H1 (cell line): ENCODE measurements at regions not wholly inside any gene's neighbourhood (a gene's known extent, or its start where the extent isn't known, plus 50 kb on each side); places are given as distances from the start of the nearest gene placed in this dataset.

Source experiments
- CTCF ChIA-PET: fragments of 300-600 bp; sonication (Branson Sonifier 250); formaldehyde crosslinking; loops from one replicate; lab custom pipeline; 2021; ENCODE audit not compliant: partially characterized antibody; lab: Charles Lee
- POLR2A ChIA-PET: fragments of 300-600 bp; sonication (Branson Sonifier 250); formaldehyde crosslinking; loops from one replicate; lab custom pipeline; 2021; ENCODE audit warnings: inconsistent platforms; ENCODE audit not compliant: partially characterized antibody; lab: Charles Lee
- DNase-seq, 2 experiments: peaks; one replicate each; pipeline versions ENCODE4 v3.0.0 to v3.0.0-alpha.2; 2010 to 2022; ENCODE audit warnings: low spot score in 2 of 2, low read depth in 1 of 2, mixed read lengths in 1 of 2
- FAIRE-seq: peaks from 2 replicates; lab custom pipeline; 2011; peaks lifted over from hg19 to GRCh38; lab: Jason Lieb, UNC
- H2AFZ ChIP-seq: 2 replicates; pipeline ENCODE4 v1.8.1; 2012; ENCODE audit warnings: low read length, inconsistent platforms
- H2AK5ac ChIP-seq: 2 replicates; pipeline ENCODE4 v1.6.1; 2013; ENCODE audit warnings: low read depth, low read length
- H2BK120ac ChIP-seq: replicated peaks from 2 replicates; pipeline ENCODE3; 2013; ENCODE audit warnings: low read depth, low read length, inconsistent platforms
- H2BK12ac ChIP-seq: 2 replicates; pipeline ENCODE4 v1.6.1; 2013; ENCODE audit warnings: low read depth, low read length
- H2BK15ac ChIP-seq: 2 replicates; pipeline ENCODE4 v1.6.1; 2013; ENCODE audit warnings: low read length
- H2BK20ac ChIP-seq: 2 replicates; pipeline ENCODE4 v1.6.1; 2013; ENCODE audit warnings: low read length
- H2BK5ac ChIP-seq: 2 replicates; pipeline ENCODE4 v1.6.1; 2013; ENCODE audit warnings: low read depth, low read length
- H3K14ac ChIP-seq: 2 replicates; pipeline ENCODE4 v1.6.1; 2013; ENCODE audit warnings: inconsistent platforms; ENCODE audit not compliant: insufficient read length
- H3K18ac ChIP-seq: 2 replicates; pipeline ENCODE4 v1.6.1; 2013; ENCODE audit warnings: low read length; ENCODE audit errors: extremely low read depth
- H3K23ac ChIP-seq: 2 replicates; pipeline ENCODE4 v1.6.1; 2013; ENCODE audit warnings: inconsistent platforms; ENCODE audit not compliant: insufficient read length
- H3K23me2 ChIP-seq: 2 replicates; pipeline ENCODE4 v1.6.1; 2013; ENCODE audit warnings: low read depth, low read length
- H3K27ac ChIP-seq: 2 replicates; pipeline ENCODE4 v1.6.1; 2011; ENCODE audit warnings: low read depth, low read length, inconsistent platforms
- H3K27me3 ChIP-seq, 4 experiments: replicated peaks in 1 of 4; 1 replicate in 1 of 4; 2 replicates in 3 of 4; pipeline versions ENCODE4 v1.6.1 to v1.8.1; 2011 to 2013; ENCODE audit warnings: low read length in 3 of 4, mild to moderate bottlenecking in 3 of 4, inconsistent platforms in 2 of 4, mixed read lengths in 2 of 4, moderate library complexity in 1 of 4; ENCODE audit not compliant: control insufficient read depth in 3 of 4, insufficient read depth in 3 of 4; ENCODE audit errors: extremely low read depth in 1 of 4
- H3K36me3 ChIP-seq, 4 experiments: 2 replicates each; pipeline versions ENCODE4 v1.6.1 to v1.8.1; 2011 to 2013; ENCODE audit warnings: mild to moderate bottlenecking in 4 of 4, low read length in 3 of 4, moderate library complexity in 2 of 4, control low read depth in 1 of 4, inconsistent platforms in 1 of 4; ENCODE audit not compliant: insufficient read depth in 4 of 4, control insufficient read depth in 2 of 4
- H3K4ac ChIP-seq: replicated peaks from 2 replicates; pipeline ENCODE3; 2013; ENCODE audit warnings: low read length, low read depth, mixed read lengths, inconsistent platforms; ENCODE audit not compliant: insufficient read length
- H3K4me1 ChIP-seq, 4 experiments: replicated peaks in 1 of 4; 1 replicate in 1 of 4; 2 replicates in 3 of 4; pipeline versions ENCODE4 v1.6.1 to v1.8.1; 2011 to 2013; ENCODE audit warnings: low read length in 3 of 4, inconsistent platforms in 2 of 4, mixed read lengths in 1 of 4; ENCODE audit not compliant: insufficient read depth in 4 of 4, control insufficient read depth in 3 of 4
- H3K4me2 ChIP-seq, 2 experiments: 2 replicates each; pipeline versions ENCODE4 v1.6.1 to v1.8.1; 2011 to 2013; ENCODE audit warnings: low read depth in 2 of 2, low read length in 2 of 2, control low read depth in 1 of 2, inconsistent platforms in 1 of 2, mild to moderate bottlenecking in 1 of 2; ENCODE audit not compliant: insufficient read depth in 1 of 2
- H3K4me3 ChIP-seq, 4 experiments: fragments of 200-600, 300-600 bp in 1 of 4; sonication (generic), shearing (Covaris generic), sonication (Bioruptor Twin) in 1 of 4; 2 replicates each; pipeline versions ENCODE4 v1.5.1 to v1.8.1; 2011 to 2016; ENCODE audit warnings: low read length in 4 of 4, low read depth in 3 of 4, control low read depth in 2 of 4, inconsistent platforms in 2 of 4, mild to moderate bottlenecking in 2 of 4, mixed read lengths in 1 of 4, moderate library complexity in 1 of 4; ENCODE audit not compliant: insufficient read depth in 2 of 4; ENCODE audit errors: extremely low read depth in 1 of 4
- H3K56ac ChIP-seq: replicated peaks from 2 replicates; pipeline ENCODE3; 2013; ENCODE audit warnings: low read depth, mild to moderate bottlenecking, mixed read lengths, low read length, inconsistent platforms; ENCODE audit not compliant: insufficient read length
- H3K79me1 ChIP-seq: 2 replicates; pipeline ENCODE4 v1.6.1; 2013; ENCODE audit warnings: low read depth, low read length, control low read depth
- H3K79me2 ChIP-seq, 2 experiments: 2 replicates each; pipeline versions ENCODE4 v1.6.1 to v1.8.1; 2012 to 2013; ENCODE audit warnings: low read length in 2 of 2, mild to moderate bottlenecking in 2 of 2, inconsistent platforms in 1 of 2; ENCODE audit not compliant: insufficient read depth in 2 of 2, control insufficient read depth in 1 of 2
- H3K9ac ChIP-seq, 4 experiments: replicated peaks in 1 of 4; 1 replicate in 1 of 4; 2 replicates in 3 of 4; pipeline versions ENCODE4 v1.6.1 to v1.8.1; 2011 to 2013; ENCODE audit warnings: low read depth in 3 of 4, low read length in 3 of 4, control low read depth in 2 of 4, mild to moderate bottlenecking in 2 of 4, moderate library complexity in 2 of 4, inconsistent platforms in 1 of 4; ENCODE audit errors: extremely low read depth in 1 of 4
- H3K9me3 ChIP-seq, 2 experiments: 2 replicates each; pipeline versions ENCODE4 v1.6.1 to v1.8.1; 2012 to 2013; ENCODE audit warnings: mild to moderate bottlenecking in 2 of 2, moderate library complexity in 2 of 2, control low read depth in 1 of 2, inconsistent platforms in 1 of 2, low read depth in 1 of 2, low read length in 1 of 2, mixed read lengths in 1 of 2; ENCODE audit not compliant: insufficient read depth in 2 of 2
- H4K20me1 ChIP-seq, 2 experiments: replicated peaks in 1 of 2; 2 replicates each; pipeline versions ENCODE3 to v1.8.1; 2011 to 2013; ENCODE audit warnings: inconsistent platforms in 2 of 2, low read length in 2 of 2, mild to moderate bottlenecking in 1 of 2; ENCODE audit not compliant: insufficient read depth in 2 of 2, control insufficient read depth in 1 of 2
- H4K5ac ChIP-seq: 2 replicates; pipeline ENCODE4 v1.6.1; 2013; ENCODE audit warnings: low read length, low read depth, mixed read lengths, inconsistent platforms; ENCODE audit not compliant: insufficient read length
- H4K8ac ChIP-seq: 2 replicates; pipeline ENCODE4 v1.8.0; 2013; ENCODE audit warnings: mild to moderate bottlenecking, moderate library complexity, low read length, inconsistent platforms; ENCODE audit not compliant: insufficient read depth; ENCODE audit errors: extremely low read depth
- H4K91ac ChIP-seq: replicated peaks from 2 replicates; pipeline ENCODE3; 2013; ENCODE audit warnings: low read length, mixed read lengths, inconsistent platforms; ENCODE audit not compliant: insufficient read length
- GABPA ChIP-seq: IDR thresholded peaks from 2 replicates; pipeline ENCODE4 v1.6.1; 2011; ENCODE audit warnings: mild to moderate bottlenecking, low read length, moderate library complexity, borderline replicate concordance; ENCODE audit not compliant: insufficient read depth
- JUND ChIP-seq: IDR thresholded peaks from 2 replicates; pipeline ENCODE4 v1.6.1; 2011; ENCODE audit warnings: mild to moderate bottlenecking, improper control_type of control experiment, low read length
- RXRA ChIP-seq: IDR thresholded peaks from 2 replicates; pipeline ENCODE4 v1.6.1; 2011; ENCODE audit warnings: low read depth, mild to moderate bottlenecking, low read length, moderate library complexity; ENCODE audit not compliant: insufficient read depth
- TAF7 ChIP-seq: optimal IDR thresholded peaks from 2 replicates; pipeline ENCODE3; 2011; ENCODE audit warnings: low read depth, mild to moderate bottlenecking, inconsistent platforms, low read length, moderate library complexity, borderline replicate concordance
- WGBS, 2 experiments: shearing (Covaris generic) in 1 of 2; methylation state at CpG; one replicate each; pipeline versions ENCODE4 v1.1.6 to v1.1.7; 2013 to 2015; ENCODE audit warnings: low lambda C conversion rate in 2 of 2, mixed read lengths in 2 of 2, inconsistent platforms in 1 of 2, low coverage in 1 of 2, missing lambda C conversion rate in 1 of 2; ENCODE audit not compliant: insufficient replicate concordance in 2 of 2, insufficient coverage in 1 of 2, insufficient read length in 1 of 2; ENCODE audit errors: extremely low coverage in 1 of 2, missing lambda C conversion rate in 1 of 2; 5-methylcytosine and 5-hydroxymethylcytosine counted together
- TF ChIP-seq, protein P1 (sequence below), 3 experiments: IDR thresholded peaks; 1 replicate in 2 of 3; 2 replicates in 1 of 3; pipeline versions ENCODE4 v1.5.1 to v1.6.1; 2011; ENCODE audit warnings: low read length in 3 of 3, mild to moderate bottlenecking in 3 of 3, inconsistent platforms in 2 of 3, low read depth in 1 of 3, moderate library complexity in 1 of 3; ENCODE audit not compliant: insufficient read depth in 1 of 3; ENCODE audit errors: control extremely low read depth in 1 of 3

- CTCF ChIA-PET: no interaction called here
- 82% methylated on average over 5 of the region's 5 CpGs; no CpG with 5 or more reads in 1 of the 2 experiments for WGBS, 2 experiments
- TF ChIP-seq TAF7 (no peak), GABPA (no peak), RXRA (no peak), JUND (no peak)
- TF ChIP-seq, protein P1, sequence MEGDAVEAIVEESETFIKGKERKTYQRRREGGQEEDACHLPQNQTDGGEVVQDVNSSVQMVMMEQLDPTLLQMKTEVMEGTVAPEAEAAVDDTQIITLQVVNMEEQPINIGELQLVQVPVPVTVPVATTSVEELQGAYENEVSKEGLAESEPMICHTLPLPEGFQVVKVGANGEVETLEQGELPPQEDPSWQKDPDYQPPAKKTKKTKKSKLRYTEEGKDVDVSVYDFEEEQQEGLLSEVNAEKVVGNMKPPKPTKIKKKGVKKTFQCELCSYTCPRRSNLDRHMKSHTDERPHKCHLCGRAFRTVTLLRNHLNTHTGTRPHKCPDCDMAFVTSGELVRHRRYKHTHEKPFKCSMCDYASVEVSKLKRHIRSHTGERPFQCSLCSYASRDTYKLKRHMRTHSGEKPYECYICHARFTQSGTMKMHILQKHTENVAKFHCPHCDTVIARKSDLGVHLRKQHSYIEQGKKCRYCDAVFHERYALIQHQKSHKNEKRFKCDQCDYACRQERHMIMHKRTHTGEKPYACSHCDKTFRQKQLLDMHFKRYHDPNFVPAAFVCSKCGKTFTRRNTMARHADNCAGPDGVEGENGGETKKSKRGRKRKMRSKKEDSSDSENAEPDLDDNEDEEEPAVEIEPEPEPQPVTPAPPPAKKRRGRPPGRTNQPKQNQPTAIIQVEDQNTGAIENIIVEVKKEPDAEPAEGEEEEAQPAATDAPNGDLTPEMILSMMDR (IDR thresholded peaks at IDR 0.05; ENCODE audit: control extremely low read depth in 1 of 3, insufficient read depth in 1 of 3, low read depth in 1 of 3, low read length in 3 of 3): no peak
These were observed 138.4 kb upstream of the HNRNPA3 start for GRCh38 chr2:177074099-177074710.

More at GRCh38 chr2:177074099-177074710, 138.4 kb upstream of the HNRNPA3 start:
- Histone ChIP-seq H3K9ac (no peak overlapping the region), H4K8ac (no peak overlapping the region), H3K14ac (no peak overlapping the region), H3K27ac (no peak overlapping the region), H3K4me3 (no peak overlapping the region), H3K79me2 (no peaks in the 10 kb centered on the region), H3K9me3 (no peaks in the 10 kb centered on the region), H3K23me2 (no peaks in the 10 kb centered on the region), H3K4ac (no peak overlapping the region), H4K20me1 (no peaks in the 10 kb centered on the region), H3K56ac (no peak overlapping the region), H3K79me1 (no peaks in the 10 kb centered on the region), H3K18ac (no peak overlapping the region), H3K36me3 (no peaks in the 10 kb centered on the region), H2AFZ (no peak overlapping the region), H3K4me2 (no peak overlapping the region), H4K91ac (no peak overlapping the region), H2BK15ac (no peak overlapping the region), H4K5ac (no peak overlapping the region), H2BK120ac (no peak overlapping the region), H2BK5ac (no peak overlapping the region), H2BK20ac (no peak overlapping the region), H2AK5ac (no peak overlapping the region), H2BK12ac (no peak overlapping the region), H3K23ac (no peak overlapping the region), H3K27me3 (no peaks in the 10 kb centered on the region), H3K4me1 (peaks cover 0 to 4% (median 2%) of the 10 kb centered on the region in 4 experiments; a peak in 3 of 7 replicates)
- no peak for FAIRE-seq
- POLR2A ChIA-PET: no interaction called here
- DNase-seq: no peak
